Activated CD8-positive, alpha-beta memory T cell treated with anti-CD3 and anti-CD28 coated beads, Interleukin-2, amount 50 U/mL, for 4 hours (primary cell): ENCODE measurements at regions not wholly inside any gene's neighbourhood (a gene's known extent, or its start where the extent isn't known, plus 50 kb on each side); places are given as distances from the start of the nearest gene placed in this dataset.

Source experiments
- DNase-seq: peaks from one replicate; pipeline ENCODE4 v3.0.0-alpha.2; 2020

- no peak for DNase-seq
Measured at GRCh38 chr12:92552412-92553108, 150.2 kb upstream of the PLEKHG7 start.

GRCh38 chr12:92551853-92552397, 150.9 kb upstream of the PLEKHG7 start:
- DNase-seq, result no peak

GRCh38 chr12:92551210-92551609, 151.6 kb upstream of the PLEKHG7 start:
- DNase-seq, result no peak

GRCh38 chr12:92550661-92551060, 152.1 kb upstream of the PLEKHG7 start:
- no peak for DNase-seq

GRCh38 chr12:92550254-92550653, 152.5 kb upstream of the PLEKHG7 start:
- no peak for DNase-seq

GRCh38 chr12:92549516-92549915, 153.3 kb upstream of the PLEKHG7 start:
- no peak for DNase-seq

GRCh38 chr12:92547906-92548305, 154.9 kb upstream of the PLEKHG7 start:
- DNase-seq, result no peak

GRCh38 chr12:92547420-92547819, 155.4 kb upstream of the PLEKHG7 start:
- no peak for DNase-seq

- no peak for DNase-seq
Measured at GRCh38 chr12:92546635-92547348, 156.0 kb upstream of the PLEKHG7 start.

GRCh38 chr12:92546259-92546634, 156.5 kb upstream of the PLEKHG7 start:
- DNase-seq, result no peak

GRCh38 chr12:92544322-92544721, 158.5 kb upstream of the PLEKHG7 start:
- DNase-seq, result no peak

GRCh38 chr12:92543840-92544239, 158.9 kb upstream of the PLEKHG7 start:
- no peak for DNase-seq

- DNase-seq, result no peak
Measured at GRCh38 chr12:92543359-92543758, 159.4 kb upstream of the PLEKHG7 start.

GRCh38 chr12:92541731-92542130, 161.1 kb upstream of the PLEKHG7 start:
- DNase-seq, result no peak

GRCh38 chr12:92540782-92541423, 161.9 kb upstream of the PLEKHG7 start:
- DNase-seq, result no peak

- DNase-seq, result no peak
Measured at GRCh38 chr12:92539976-92540781, 162.6 kb upstream of the PLEKHG7 start.

- no peak for DNase-seq
Measured at GRCh38 chr12:92539110-92539749, 163.6 kb upstream of the PLEKHG7 start.

GRCh38 chr12:92537290-92537960, 165.4 kb upstream of the PLEKHG7 start:
- DNase-seq, result no peak

GRCh38 chr12:92535961-92536360, 166.8 kb upstream of the PLEKHG7 start:
- no peak for DNase-seq

GRCh38 chr12:92533280-92533890, 169.4 kb upstream of the PLEKHG7 start:
- DNase-seq, result no peak

GRCh38 chr12:92530706-92531105, 172.1 kb upstream of the PLEKHG7 start:
- no peak for DNase-seq
